HEK293 (cell line): ENCODE measurements at regions not wholly inside any gene's neighbourhood (a gene's known extent, or its start where the extent isn't known, plus 50 kb on each side); places are given as distances from the start of the nearest gene placed in this dataset.

Experiments used
- FEZF1 ChIP-seq: fragments of 450-650 bp; formaldehyde crosslinking; IDR thresholded peaks from 2 replicates; pipeline ENCODE4 v1.5.1; 2016; ENCODE audit warnings: missing biosample characterization, missing genetic modification characterization
- GLIS1 ChIP-seq: fragments of 450-650 bp; formaldehyde crosslinking; IDR thresholded peaks from 2 replicates; pipeline ENCODE4 v1.5.1; 2016; ENCODE audit warnings: missing biosample characterization, missing genetic modification characterization
- KLF16 ChIP-seq: fragments of 450-650 bp; formaldehyde crosslinking; IDR thresholded peaks from 2 replicates; pipeline ENCODE4 v1.5.1; 2017; ENCODE audit warnings: missing biosample characterization, missing genetic modification characterization
- PRDM1 ChIP-seq: fragments of 450-650 bp; formaldehyde crosslinking; IDR thresholded peaks from 2 replicates; pipeline ENCODE4; 2016; ENCODE audit warnings: missing biosample characterization, missing genetic modification characterization
- SP2 ChIP-seq: fragments of 450-650 bp; formaldehyde crosslinking; IDR thresholded peaks from 2 replicates; pipeline ENCODE4 v1.5.1; 2016; ENCODE audit warnings: missing biosample characterization, missing genetic modification characterization
- ZBTB7A ChIP-seq: fragments of 450-650 bp; formaldehyde crosslinking; IDR thresholded peaks from 2 replicates; pipeline ENCODE4 v1.5.1; 2016; ENCODE audit warnings: low read depth, missing biosample characterization, missing genetic modification characterization
- ZNF114 ChIP-seq: fragments of 450-650 bp; formaldehyde crosslinking; IDR thresholded peaks from 2 replicates; pipeline ENCODE4 v1.5.0; 2017; ENCODE audit warnings: missing biosample characterization, missing genetic modification characterization
- TF ChIP-seq, protein P1 (sequence below): fragments of 450-650 bp; formaldehyde crosslinking; IDR thresholded peaks from 2 replicates; pipeline ENCODE4 v1.5.1; 2016; ENCODE audit warnings: missing biosample characterization, missing genetic modification characterization
- TF ChIP-seq, protein P2 (sequence below): sonication (generic); formaldehyde crosslinking; IDR thresholded peaks from 2 replicates; pipeline ENCODE4 v1.8.1; 2022; ENCODE audit warnings: mild to moderate bottlenecking, moderate library complexity, missing genetic modification reagents

- TF ChIP-seq SP2 = no peak
- TF ChIP-seq, protein P1, sequence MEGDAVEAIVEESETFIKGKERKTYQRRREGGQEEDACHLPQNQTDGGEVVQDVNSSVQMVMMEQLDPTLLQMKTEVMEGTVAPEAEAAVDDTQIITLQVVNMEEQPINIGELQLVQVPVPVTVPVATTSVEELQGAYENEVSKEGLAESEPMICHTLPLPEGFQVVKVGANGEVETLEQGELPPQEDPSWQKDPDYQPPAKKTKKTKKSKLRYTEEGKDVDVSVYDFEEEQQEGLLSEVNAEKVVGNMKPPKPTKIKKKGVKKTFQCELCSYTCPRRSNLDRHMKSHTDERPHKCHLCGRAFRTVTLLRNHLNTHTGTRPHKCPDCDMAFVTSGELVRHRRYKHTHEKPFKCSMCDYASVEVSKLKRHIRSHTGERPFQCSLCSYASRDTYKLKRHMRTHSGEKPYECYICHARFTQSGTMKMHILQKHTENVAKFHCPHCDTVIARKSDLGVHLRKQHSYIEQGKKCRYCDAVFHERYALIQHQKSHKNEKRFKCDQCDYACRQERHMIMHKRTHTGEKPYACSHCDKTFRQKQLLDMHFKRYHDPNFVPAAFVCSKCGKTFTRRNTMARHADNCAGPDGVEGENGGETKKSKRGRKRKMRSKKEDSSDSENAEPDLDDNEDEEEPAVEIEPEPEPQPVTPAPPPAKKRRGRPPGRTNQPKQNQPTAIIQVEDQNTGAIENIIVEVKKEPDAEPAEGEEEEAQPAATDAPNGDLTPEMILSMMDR (tag by site-specific recombination) = no peak
- TF ChIP-seq FEZF1 (tag by site-specific recombination) = no peak
- TF ChIP-seq, protein P2, sequence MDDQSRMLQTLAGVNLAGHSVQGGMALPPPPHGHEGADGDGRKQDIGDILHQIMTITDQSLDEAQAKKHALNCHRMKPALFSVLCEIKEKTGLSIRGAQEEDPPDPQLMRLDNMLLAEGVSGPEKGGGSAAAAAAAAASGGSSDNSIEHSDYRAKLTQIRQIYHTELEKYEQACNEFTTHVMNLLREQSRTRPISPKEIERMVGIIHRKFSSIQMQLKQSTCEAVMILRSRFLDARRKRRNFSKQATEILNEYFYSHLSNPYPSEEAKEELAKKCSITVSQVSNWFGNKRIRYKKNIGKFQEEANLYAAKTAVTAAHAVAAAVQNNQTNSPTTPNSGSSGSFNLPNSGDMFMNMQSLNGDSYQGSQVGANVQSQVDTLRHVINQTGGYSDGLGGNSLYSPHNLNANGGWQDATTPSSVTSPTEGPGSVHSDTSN = no peak
- TF ChIP-seq ZNF114 (tag by site-specific recombination) = no peak
- no peak for TF ChIP-seq KLF16 (tag by site-specific recombination)
- no peak for TF ChIP-seq PRDM1
- no peak for TF ChIP-seq GLIS1 (tag by site-specific recombination)
- TF ChIP-seq ZBTB7A (tag by site-specific recombination) = no peak
Observed at GRCh38 chr6:149267072-149267471, 50.4 kb upstream of the TAB2 start.
